ENCODE measurements at regions not wholly inside any gene's neighbourhood (a gene's known extent, or its start where the extent isn't known, plus 50 kb on each side); places are given as distances from the start of the nearest gene placed in this dataset.
A peak's percentile ranks its signal among the peaks of the same experiment; 100 is the strongest.

DNA sequence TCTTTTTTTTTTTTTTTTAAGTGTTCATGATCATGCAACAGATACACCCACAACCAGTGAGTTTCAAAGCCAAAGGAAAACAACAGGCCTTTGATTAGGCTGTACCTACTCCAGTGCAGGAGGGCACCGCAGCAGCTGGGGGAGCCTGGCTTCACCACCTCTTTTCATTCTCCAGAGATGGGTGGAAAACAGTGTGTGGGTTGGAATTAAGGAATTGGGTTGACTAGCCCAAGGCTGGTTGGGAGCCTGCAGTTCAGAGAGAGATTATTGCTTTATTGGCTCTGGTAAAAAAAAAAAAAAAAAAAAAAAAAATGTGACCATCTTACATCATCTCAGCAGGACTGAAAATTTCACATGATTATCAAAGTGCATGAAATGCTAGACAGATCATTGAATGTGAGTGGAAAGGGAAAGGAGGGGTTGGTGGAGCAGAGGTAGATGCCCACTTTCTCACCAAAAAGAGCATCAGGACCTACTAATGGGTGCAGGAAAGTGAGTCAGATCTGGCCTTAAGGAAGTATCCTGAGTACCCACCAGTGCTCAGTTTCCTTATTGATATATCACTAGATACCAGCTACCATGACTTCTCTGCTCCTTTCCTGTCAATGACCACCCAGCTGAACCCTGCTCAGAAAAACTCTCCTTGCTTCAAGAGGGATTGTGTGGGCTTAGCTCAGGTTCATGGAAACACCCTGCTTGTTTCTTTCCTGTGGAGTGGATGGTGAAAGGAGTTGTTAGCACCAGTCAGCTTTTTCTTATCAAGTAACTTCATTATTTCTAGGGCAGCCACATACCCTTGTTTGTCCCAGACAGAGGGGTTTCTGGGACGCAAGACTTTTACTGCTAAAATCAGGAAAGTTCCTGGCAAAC lies 54.8 kb upstream of the DYRK2 start:
- Histone ChIP-seq H3K9me3 (no peaks in the 10 kb centered on the region), H3K4me1 (peaks cover 17% of the 10 kb centered on the region; the same call in 1 of the 2 replicates), H3K36me3 (ENCODE audit: control insufficient read depth, insufficient read depth, low read length) (no peaks in the 10 kb centered on the region), H3K4me3 (ENCODE audit: low read depth, low read length) (no peak overlapping the region), H3K27me3 (replicated peaks; ENCODE audit: control insufficient read depth, insufficient read depth, low read length) (no peaks in the 10 kb centered on the region)
- Mint-ChIP-seq H3K4me3 (ENCODE audit: unreplicated experiment) (no peak overlapping the region), H3K27ac (ENCODE audit: unreplicated experiment) (peak overlapping the region; percentile 72), H3K9me3 (ENCODE audit: unreplicated experiment) (peaks cover 6% of the 10 kb centered on the region), H3K4me1 (ENCODE audit: low read depth, unreplicated experiment) (peaks cover 19% of the 10 kb centered on the region), H3K27me3 (ENCODE audit: insufficient read depth, unreplicated experiment) (peaks cover 4% of the 10 kb centered on the region), H3K36me3 (ENCODE audit: insufficient read depth, unreplicated experiment) (no peaks in the 10 kb centered on the region)
- ChIA-PET CTCF (no interaction called here), POLR2A (interaction anchor here (0.6 kb wide), 1 partner anchor 41 kb away, joined by 3 read pairs; no protein-coding TSS in a partner anchor)
- TF ChIP-seq, protein P1, sequence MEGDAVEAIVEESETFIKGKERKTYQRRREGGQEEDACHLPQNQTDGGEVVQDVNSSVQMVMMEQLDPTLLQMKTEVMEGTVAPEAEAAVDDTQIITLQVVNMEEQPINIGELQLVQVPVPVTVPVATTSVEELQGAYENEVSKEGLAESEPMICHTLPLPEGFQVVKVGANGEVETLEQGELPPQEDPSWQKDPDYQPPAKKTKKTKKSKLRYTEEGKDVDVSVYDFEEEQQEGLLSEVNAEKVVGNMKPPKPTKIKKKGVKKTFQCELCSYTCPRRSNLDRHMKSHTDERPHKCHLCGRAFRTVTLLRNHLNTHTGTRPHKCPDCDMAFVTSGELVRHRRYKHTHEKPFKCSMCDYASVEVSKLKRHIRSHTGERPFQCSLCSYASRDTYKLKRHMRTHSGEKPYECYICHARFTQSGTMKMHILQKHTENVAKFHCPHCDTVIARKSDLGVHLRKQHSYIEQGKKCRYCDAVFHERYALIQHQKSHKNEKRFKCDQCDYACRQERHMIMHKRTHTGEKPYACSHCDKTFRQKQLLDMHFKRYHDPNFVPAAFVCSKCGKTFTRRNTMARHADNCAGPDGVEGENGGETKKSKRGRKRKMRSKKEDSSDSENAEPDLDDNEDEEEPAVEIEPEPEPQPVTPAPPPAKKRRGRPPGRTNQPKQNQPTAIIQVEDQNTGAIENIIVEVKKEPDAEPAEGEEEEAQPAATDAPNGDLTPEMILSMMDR (IDR thresholded peaks at IDR 0.05; ENCODE audit: insufficient read depth in 1 of 2, low read depth in 1 of 2, low read length in 1 of 2, severe bottlenecking in 1 of 2, unreplicated experiment in 1 of 2): no peak
- intact Hi-C loops (cut with micrococcal nuclease; ENCODE audit: unreplicated experiment): loop anchor here (1.0 kb wide), 1 partner anchor 25 kb away; no protein-coding TSS in a partner anchor
- BruUV-seq (replicated peaks): no TSS peak
- no peak for DNase-seq

DNA sequence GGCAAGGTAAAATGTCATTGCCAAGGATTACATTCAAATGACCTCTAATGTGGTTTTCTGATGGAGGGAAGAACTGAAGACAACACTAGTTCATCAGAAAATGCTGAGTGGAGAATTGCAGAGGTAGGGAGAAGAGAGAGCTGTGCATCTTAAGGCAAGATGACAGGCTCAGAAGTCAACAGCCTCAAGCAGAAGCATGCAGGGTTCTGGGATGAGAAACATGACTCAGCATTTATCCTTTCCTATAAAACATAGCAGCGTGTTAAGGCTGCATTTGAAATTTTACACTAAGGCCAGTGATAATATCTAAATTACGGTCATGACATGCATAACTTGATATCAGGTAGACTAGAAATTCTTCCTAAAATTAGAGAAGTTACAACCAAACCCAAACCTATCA lies 53.7 kb upstream of the DYRK2 start:
- H3K36me3 ChIP-seq (ENCODE audit: control insufficient read depth, insufficient read depth, low read length): no peaks in the 10 kb centered on the region
- Mint-ChIP-seq H3K4me3 (ENCODE audit: unreplicated experiment) (no peak overlapping the region), H3K36me3 (ENCODE audit: insufficient read depth, unreplicated experiment) (no peaks in the 10 kb centered on the region), H3K27ac (ENCODE audit: unreplicated experiment) (no peak overlapping the region), H3K4me1 (ENCODE audit: low read depth, unreplicated experiment) (peaks cover 19% of the 10 kb centered on the region), H3K27me3 (ENCODE audit: insufficient read depth, unreplicated experiment) (peaks cover under 1% of the 10 kb centered on the region), H3K9me3 (ENCODE audit: unreplicated experiment) (peaks cover 6% of the 10 kb centered on the region)
- H3K27me3 ChIP-seq (replicated peaks; ENCODE audit: control insufficient read depth, insufficient read depth, low read length): no peaks in the 10 kb centered on the region
- ChIA-PET POLR2A (no interaction called here), CTCF (no interaction called here)
- DNase-seq: no peak
- H3K4me3 ChIP-seq (ENCODE audit: low read depth, low read length): no peak overlapping the region
- H3K9me3 ChIP-seq: no peaks in the 10 kb centered on the region
- H3K4me1 ChIP-seq: peaks cover 17% of the 10 kb centered on the region; the same call in 1 of the 2 replicates
- TF ChIP-seq, protein P1 (IDR thresholded peaks at IDR 0.05; ENCODE audit: insufficient read depth in 1 of 2, low read depth in 1 of 2, low read length in 1 of 2, severe bottlenecking in 1 of 2, unreplicated experiment in 1 of 2): no peak
- intact Hi-C loops (cut with micrococcal nuclease; ENCODE audit: unreplicated experiment): no loop called here
- BruUV-seq (replicated peaks): no TSS peak

- ChIA-PET POLR2A (no interaction called here), CTCF (no interaction called here)
- no peaks in the 10 kb centered on the region for H3K27me3 ChIP-seq (replicated peaks; ENCODE audit: control insufficient read depth, insufficient read depth, low read length)
- no peaks in the 10 kb centered on the region for H3K27me3 Mint-ChIP-seq (ENCODE audit: insufficient read depth, unreplicated experiment)
- BruUV-seq (replicated peaks): no TSS peak
- H3K4me3 ChIP-seq (ENCODE audit: low read depth, low read length): no peak overlapping the region
- H3K4me3 Mint-ChIP-seq (ENCODE audit: unreplicated experiment): no peak overlapping the region
- peaks cover 19% of the 10 kb centered on the region for H3K4me1 Mint-ChIP-seq (ENCODE audit: low read depth, unreplicated experiment)
- H3K36me3 Mint-ChIP-seq (ENCODE audit: insufficient read depth, unreplicated experiment): no peaks in the 10 kb centered on the region
- no peaks in the 10 kb centered on the region for H3K36me3 ChIP-seq (ENCODE audit: control insufficient read depth, insufficient read depth, low read length)
- TF ChIP-seq, protein P1 (IDR thresholded peaks at IDR 0.05; ENCODE audit: insufficient read depth in 1 of 2, low read depth in 1 of 2, low read length in 1 of 2, severe bottlenecking in 1 of 2, unreplicated experiment in 1 of 2): no peak
- intact Hi-C loops (cut with micrococcal nuclease; ENCODE audit: unreplicated experiment): no loop called here
- no peaks in the 10 kb centered on the region for H3K9me3 ChIP-seq
- H3K9me3 Mint-ChIP-seq (ENCODE audit: unreplicated experiment): peaks cover 6% of the 10 kb centered on the region
- H3K4me1 ChIP-seq: peaks cover 17% of the 10 kb centered on the region; the same call in 1 of the 2 replicates
- H3K27ac Mint-ChIP-seq (ENCODE audit: unreplicated experiment): no peak overlapping the region
- no peak for DNase-seq
These were observed 53.2 kb upstream of the DYRK2 start for GRCh38 chr12:67595365-67595764.

Data from Caco-2 (cell line).